ENCODE measurements at regions not wholly inside any gene's neighbourhood (a gene's known extent, or its start where the extent isn't known, plus 50 kb on each side); places are given as distances from the start of the nearest gene placed in this dataset.

- Mint-ChIP-seq H3K27ac (no peak overlapping the region), H3K27me3 (peaks cover 17% of the 10 kb centered on the region), H3K4me1 (ENCODE audit: unreplicated experiment) (peaks cover 13% of the 10 kb centered on the region), H3K4me3 (no peak overlapping the region), H3K9me3 (no peaks in the 10 kb centered on the region), H3K36me3 (no peaks in the 10 kb centered on the region)
- no peak for TF ChIP-seq CTCF (conservative IDR thresholded peaks at IDR 0.05)
- DNase-seq (ENCODE audit: extremely low spot score, unreplicated experiment), result no peak
These were observed 82.3 kb upstream of the ZNF469 start for GRCh38 chr16:88300463-88300835.

- Mint-ChIP-seq H3K9me3 (no peaks in the 10 kb centered on the region), H3K27me3 (peaks cover 17% of the 10 kb centered on the region), H3K4me3 (no peak overlapping the region), H3K27ac (no peak overlapping the region), H3K36me3 (no peaks in the 10 kb centered on the region), H3K4me1 (ENCODE audit: unreplicated experiment) (peaks cover 11% of the 10 kb centered on the region)
- no peak for DNase-seq (ENCODE audit: extremely low spot score, unreplicated experiment)
- TF ChIP-seq CTCF (conservative IDR thresholded peaks at IDR 0.05), result no peak
These were observed 81.3 kb upstream of the ZNF469 start for GRCh38 chr16:88301431-88301830.

GRCh38 chr16:88301886-88302285, 80.9 kb upstream of the ZNF469 start:
- H3K4me1 Mint-ChIP-seq (ENCODE audit: unreplicated experiment), result peaks cover 13% of the 10 kb centered on the region
- peaks cover 18% of the 10 kb centered on the region for H3K27me3 Mint-ChIP-seq
- H3K4me3 Mint-ChIP-seq, result no peak overlapping the region
- H3K27ac Mint-ChIP-seq, result no peak overlapping the region
- no peak for DNase-seq (ENCODE audit: extremely low spot score, unreplicated experiment)
- no peaks in the 10 kb centered on the region for H3K36me3 Mint-ChIP-seq
- no peak for TF ChIP-seq CTCF (conservative IDR thresholded peaks at IDR 0.05)
- H3K9me3 Mint-ChIP-seq, result no peaks in the 10 kb centered on the region

GRCh38 chr16:88302666-88303065, 80.1 kb upstream of the ZNF469 start:
- H3K27ac Mint-ChIP-seq, result no peak overlapping the region
- peaks cover 10% of the 10 kb centered on the region for H3K4me1 Mint-ChIP-seq (ENCODE audit: unreplicated experiment)
- peaks cover 14% of the 10 kb centered on the region for H3K27me3 Mint-ChIP-seq
- DNase-seq (ENCODE audit: extremely low spot score, unreplicated experiment), result no peak
- no peaks in the 10 kb centered on the region for H3K9me3 Mint-ChIP-seq
- no peaks in the 10 kb centered on the region for H3K36me3 Mint-ChIP-seq
- no peak for TF ChIP-seq CTCF (conservative IDR thresholded peaks at IDR 0.05)
- H3K4me3 Mint-ChIP-seq, result no peak overlapping the region

- Mint-ChIP-seq H3K27me3 (peaks cover 13% of the 10 kb centered on the region), H3K36me3 (no peaks in the 10 kb centered on the region), H3K4me3 (no peak overlapping the region), H3K4me1 (ENCODE audit: unreplicated experiment) (peaks cover 7% of the 10 kb centered on the region), H3K27ac (no peak overlapping the region), H3K9me3 (no peaks in the 10 kb centered on the region)
- DNase-seq (ENCODE audit: extremely low spot score, unreplicated experiment), result no peak
- TF ChIP-seq CTCF (conservative IDR thresholded peaks at IDR 0.05), result no peak
These were observed 79.4 kb upstream of the ZNF469 start for GRCh38 chr16:88303405-88303804.

Measured in type B pancreatic cell (in vitro differentiated cells).